WTC11 (cell line): ENCODE measurements at regions not wholly inside any gene's neighbourhood (a gene's known extent, or its start where the extent isn't known, plus 50 kb on each side); places are given as distances from the start of the nearest gene placed in this dataset.
A peak's percentile ranks its signal among the peaks of the same experiment; 100 is the strongest.

ENCODE experiments used
- ATAC-seq: fragments of 200-7000 bp; cut with Tn5 transposase; 2 replicates; pipeline ENCODE4 v1.10.0; 2021; ENCODE audit warnings: mild to moderate bottlenecking, moderate library complexity
- CTCF ChIA-PET: fragments of 300-600 bp; sonication (Branson Sonifier 250); formaldehyde crosslinking; loops from one replicate; lab custom pipeline; 2021; ENCODE audit warnings: antibody characterized with exemption; lab: Charles Lee
- POLR2A ChIA-PET: fragments of 350-600 bp; sonication (Branson Sonifier 250); formaldehyde crosslinking; loops from one replicate; lab custom pipeline; 2021; ENCODE audit warnings: antibody characterized with exemption; lab: Charles Lee
- DNase-seq: peaks from one replicate; pipeline ENCODE4 v3.0.0; 2021; ENCODE audit warnings: low spot score
- H3K27ac Mint-ChIP-seq: 2 replicates; pipeline ENCODE4 v1.8.0; 2021; ENCODE audit warnings: mixed read lengths
- H3K27me3 Mint-ChIP-seq: 2 replicates; pipeline ENCODE4 v1.8.0; 2021; ENCODE audit warnings: low read depth, mild to moderate bottlenecking, moderate library complexity, mixed read lengths
- H3K36me3 Mint-ChIP-seq: 2 replicates; pipeline ENCODE4 v1.8.0; 2021; ENCODE audit warnings: mixed read lengths
- H3K4me1 Mint-ChIP-seq: 2 replicates; pipeline ENCODE4 v1.8.0; 2022; ENCODE audit warnings: mixed read lengths
- H3K4me3 Mint-ChIP-seq: 2 replicates; pipeline ENCODE4 v1.8.0; 2021; ENCODE audit warnings: mild to moderate bottlenecking, moderate library complexity, mixed read lengths
- H3K9me3 Mint-ChIP-seq: 2 replicates; pipeline ENCODE4 v1.8.0; 2021; ENCODE audit warnings: mixed read lengths
- AR ChIP-seq: fragments of 250-450 bp; sonication (Bioruptor Pico); IDR thresholded peaks from 2 replicates; pipeline ENCODE4 v1.9.0; 2021; ENCODE audit warnings: mild to moderate bottlenecking
- ATF3 ChIP-seq: sonication (generic); formaldehyde crosslinking; conservative IDR thresholded peaks from 2 replicates; pipeline ENCODE4 v1.8.1; 2022; ENCODE audit warnings: mild to moderate bottlenecking, missing genetic modification reagents
- HMGA2 ChIP-seq: fragments of 250-450 bp; sonication (Bioruptor Pico); IDR thresholded peaks from 2 replicates; pipeline ENCODE4 v1.4.0; 2021; ENCODE audit warnings: mild to moderate bottlenecking, moderate library complexity
- IRF1 ChIP-seq: sonication (generic); formaldehyde crosslinking; IDR thresholded peaks from 2 replicates; pipeline ENCODE4 v1.8.0; 2023; ENCODE audit warnings: missing genetic modification reagents
- IRF2 ChIP-seq: sonication (generic); formaldehyde crosslinking; IDR thresholded peaks from 2 replicates; pipeline ENCODE4 v1.8.0; 2022; ENCODE audit warnings: low read depth, missing genetic modification reagents, borderline replicate concordance
- MLX ChIP-seq: sonication (generic); formaldehyde crosslinking; IDR thresholded peaks from 2 replicates; pipeline ENCODE4 v1.8.1; 2023; ENCODE audit warnings: mild to moderate bottlenecking, missing genetic modification reagents, moderate library complexity
- MYBL2 ChIP-seq: sonication (generic); formaldehyde crosslinking; IDR thresholded peaks from 2 replicates; pipeline ENCODE4 v1.8.1; 2023; ENCODE audit warnings: mild to moderate bottlenecking, moderate library complexity, missing genetic modification reagents
- NFE2L1 ChIP-seq: sonication (generic); formaldehyde crosslinking; IDR thresholded peaks from 2 replicates; pipeline ENCODE4 v1.8.1; 2023; ENCODE audit warnings: missing genetic modification reagents
- SMAD3 ChIP-seq: sonication (generic); formaldehyde crosslinking; IDR thresholded peaks from 2 replicates; pipeline ENCODE4 v1.8.0; 2022; ENCODE audit warnings: missing genetic modification reagents, mild to moderate bottlenecking, borderline replicate concordance
- STAT6 ChIP-seq: sonication (generic); formaldehyde crosslinking; conservative IDR thresholded peaks from 2 replicates; pipeline ENCODE4 v1.8.1; 2023; ENCODE audit warnings: mild to moderate bottlenecking, low read depth, missing genetic modification reagents, moderate library complexity
- TP53 ChIP-seq: sonication (generic); formaldehyde crosslinking; IDR thresholded peaks from 2 replicates; pipeline ENCODE4 v1.8.1; 2023; ENCODE audit warnings: mild to moderate bottlenecking, missing genetic modification reagents
- ZNF138 ChIP-seq: sonication (generic); formaldehyde crosslinking; conservative IDR thresholded peaks from 2 replicates; pipeline ENCODE4 v1.8.1; 2022; ENCODE audit warnings: mild to moderate bottlenecking, moderate library complexity, missing genetic modification reagents
- ZNF232 ChIP-seq: sonication (generic); formaldehyde crosslinking; IDR thresholded peaks from 2 replicates; pipeline ENCODE4 v1.8.0; 2022; ENCODE audit warnings: mild to moderate bottlenecking, missing genetic modification reagents
- ZNF425 ChIP-seq: fragments of 250-450 bp; sonication (Bioruptor Pico); conservative IDR thresholded peaks from 2 replicates; pipeline ENCODE4 v1.9.0; 2021; ENCODE audit warnings: mild to moderate bottlenecking
- ZNF512 ChIP-seq: sonication (generic); formaldehyde crosslinking; IDR thresholded peaks from 2 replicates; pipeline ENCODE4 v1.8.1; 2022; ENCODE audit warnings: missing genetic modification reagents, borderline replicate concordance
- ZSCAN18 ChIP-seq: fragments of 250-450 bp; sonication (Bioruptor Pico); IDR thresholded peaks from 2 replicates; pipeline ENCODE4 v2.1.2; 2022; ENCODE audit warnings: mild to moderate bottlenecking, moderate library complexity

- CTCF ChIA-PET, result no interaction called here
- Mint-ChIP-seq H3K4me3 (no peak overlapping the region), H3K27me3 (no peaks in the 10 kb centered on the region)
These were observed 755.7 kb upstream of the GRM7 start for GRCh38 chr3:6105187-6105586.

GRCh38 chr3:6108957-6109356, 752.0 kb upstream of the GRM7 start:
- ATAC-seq (no peak), DNase-seq (no peak)
- Mint-ChIP-seq H3K4me3 (no peak overlapping the region), H3K36me3 (peaks cover 24% of the 10 kb centered on the region), H3K9me3 (peaks cover 69% of the 10 kb centered on the region), H3K4me1 (no peaks in the 10 kb centered on the region), H3K27me3 (no peaks in the 10 kb centered on the region), H3K27ac (no peak overlapping the region)
- ChIA-PET CTCF (no interaction called here), POLR2A (no interaction called here)
- TF ChIP-seq SMAD3 (CRISPR knock-in tag) (no peak), HMGA2 (no peak), NFE2L1 (CRISPR knock-in tag) (no peak), STAT6 (CRISPR knock-in tag) (no peak), AR (CRISPR knock-in tag) (no peak), TP53 (CRISPR knock-in tag) (no peak), ZNF138 (CRISPR knock-in tag) (no peak), MYBL2 (CRISPR knock-in tag) (no peak), ATF3 (CRISPR knock-in tag) (no peak)

More at GRCh38 chr3:6105187-6105586, 755.7 kb upstream of the GRM7 start:
- TF ChIP-seq IRF2 (CRISPR knock-in tag), result no peak
- TF ChIP-seq MLX, result no peak
- TF ChIP-seq IRF1 (CRISPR knock-in tag), result no peak
- TF ChIP-seq ZNF512 (CRISPR knock-in tag), result 0 out of 2 replicates have a peak, but pooled peaks have one; percentile 80
- no peak for TF ChIP-seq ZNF232 (CRISPR knock-in tag)
- TF ChIP-seq ZSCAN18 (CRISPR knock-in tag), result no peak
- no peak for TF ChIP-seq ZNF425 (CRISPR knock-in tag)
- Mint-ChIP-seq H3K36me3 (peaks cover 27% of the 10 kb centered on the region), H3K27ac (no peak overlapping the region), H3K9me3 (peaks cover 73% of the 10 kb centered on the region), H3K4me1 (no peaks in the 10 kb centered on the region)
- DNase-seq, result no peak
- POLR2A ChIA-PET, result no interaction called here
- ATAC-seq, result no peak
